DMS114 treated with DMSO at 0.1 percent for 48 hours (cell line): ENCODE measurements at regions not wholly inside any gene's neighbourhood (a gene's known extent, or its start where the extent isn't known, plus 50 kb on each side); places are given as distances from the start of the nearest gene placed in this dataset.
"Not testable (repeated sequence)": the region's sequence is repeated elsewhere in the genome, so short reads cannot be mapped to it uniquely, and the experiment has no call there.

Experiments used
- DNase-seq: peaks from one replicate; lab custom pipeline; 2025; ENCODE audit not compliant: unreplicated experiment; lab: John Stamatoyannopoulos, UW

DNA sequence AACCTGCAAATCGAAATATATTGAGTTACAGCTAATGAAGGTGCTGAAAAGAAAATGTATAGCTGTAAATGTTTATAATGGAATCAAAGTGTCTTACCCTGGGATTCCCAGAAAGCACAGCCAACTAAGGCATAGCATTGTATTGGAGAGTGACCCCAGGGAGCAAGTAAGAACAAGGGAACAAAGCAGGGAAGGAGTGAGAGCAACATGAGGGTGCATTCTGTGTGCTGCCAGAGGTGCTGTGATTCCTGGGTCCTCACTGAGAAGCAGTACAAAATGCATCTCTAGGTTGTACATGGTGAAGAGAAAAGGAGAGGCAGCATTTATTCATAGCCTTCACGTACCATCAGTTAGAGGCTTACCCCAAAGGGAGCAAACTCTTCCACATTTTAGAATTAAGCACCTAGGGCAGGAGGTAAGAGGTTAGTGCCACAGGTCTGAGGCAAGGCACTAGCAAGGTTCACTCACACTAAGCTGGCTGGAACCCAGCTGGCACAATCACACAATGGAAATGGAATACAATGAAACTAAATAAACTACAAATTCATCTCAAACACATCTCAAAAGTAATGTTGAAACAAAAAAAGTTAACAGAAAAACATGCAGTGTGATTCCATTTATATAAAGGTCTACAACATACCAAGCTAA lies 151.5 kb upstream of the C2CD4B start:
- no peak for DNase-seq

DNA sequence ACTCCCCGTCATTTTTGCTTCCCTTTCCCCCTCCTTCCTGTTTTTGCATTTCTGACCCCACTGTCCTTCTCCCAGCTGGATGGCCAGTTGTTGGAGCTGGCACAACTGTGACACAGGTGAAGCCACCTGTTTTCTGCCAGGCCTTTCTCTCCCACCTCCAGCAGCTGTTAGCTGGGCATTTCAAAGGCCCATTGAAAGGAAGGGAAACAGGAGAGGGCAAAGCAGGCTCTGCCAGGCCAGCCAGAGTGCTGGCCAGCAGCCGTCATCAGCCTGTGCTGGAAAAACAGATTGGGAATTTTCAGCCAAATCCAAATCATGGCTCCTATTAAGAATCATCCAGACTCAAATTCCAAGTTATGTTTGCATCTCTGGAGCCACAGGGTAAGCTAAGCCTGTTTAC lies 155.2 kb upstream of the C2CD4B start:
- no peak for DNase-seq

DNA sequence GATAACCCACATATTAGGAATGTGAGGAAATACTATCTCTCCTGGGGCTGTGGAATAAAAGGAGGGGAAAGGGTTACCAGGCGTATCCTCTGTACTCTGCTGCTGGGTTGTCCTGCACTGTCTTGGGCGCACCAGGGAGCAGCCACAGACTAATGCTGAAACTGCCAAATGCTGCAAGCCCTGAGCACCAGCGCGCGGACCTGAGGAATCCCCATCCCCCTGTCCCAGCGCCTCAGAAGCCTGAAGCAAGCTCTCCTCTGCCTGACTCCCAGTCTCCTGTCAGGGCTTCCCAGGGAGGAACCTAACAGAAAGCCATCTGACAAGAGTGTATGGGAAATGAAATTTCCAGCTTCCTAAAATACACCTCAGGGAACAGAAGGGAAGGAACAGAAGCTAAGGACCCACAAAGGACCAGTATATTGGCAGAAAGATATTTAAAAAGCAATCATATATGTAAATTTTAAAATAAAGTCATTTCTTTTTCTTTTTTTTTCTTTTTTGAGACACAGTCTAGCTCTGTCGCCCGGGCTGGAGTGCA lies 158.3 kb upstream of the C2CD4B start:
- DNase-seq: no peak

- DNase-seq: no peak
These were observed 159.3 kb upstream of the C2CD4B start for GRCh38 chr15:62324382-62324781.

DNA sequence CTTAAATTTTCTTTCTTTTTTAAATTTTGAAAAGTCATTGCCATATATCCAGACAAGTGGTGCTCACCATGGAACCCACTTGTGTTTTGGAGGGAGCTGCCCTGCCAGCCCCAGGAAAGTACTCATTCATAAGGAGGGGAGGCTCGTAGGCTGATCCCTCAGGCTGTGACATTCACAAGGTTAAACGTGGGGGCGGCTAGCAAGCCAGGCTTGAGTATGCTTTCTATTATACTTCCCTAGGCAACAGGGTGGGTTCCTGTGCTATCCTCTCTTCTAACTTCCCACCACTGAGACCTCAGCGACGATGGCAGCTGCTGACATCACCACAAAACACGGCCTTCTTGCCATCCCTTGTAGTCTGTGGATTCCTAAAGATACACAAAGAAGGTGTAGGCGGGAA lies 160.5 kb upstream of the C2CD4B start:
- no peak for DNase-seq

- no peak for DNase-seq
These were observed 161.5 kb upstream of the C2CD4B start for GRCh38 chr15:62326460-62327011.

GRCh38 chr15:62327406-62327805 lies 162.3 kb upstream of the C2CD4B start:
- no peak for DNase-seq

DNA sequence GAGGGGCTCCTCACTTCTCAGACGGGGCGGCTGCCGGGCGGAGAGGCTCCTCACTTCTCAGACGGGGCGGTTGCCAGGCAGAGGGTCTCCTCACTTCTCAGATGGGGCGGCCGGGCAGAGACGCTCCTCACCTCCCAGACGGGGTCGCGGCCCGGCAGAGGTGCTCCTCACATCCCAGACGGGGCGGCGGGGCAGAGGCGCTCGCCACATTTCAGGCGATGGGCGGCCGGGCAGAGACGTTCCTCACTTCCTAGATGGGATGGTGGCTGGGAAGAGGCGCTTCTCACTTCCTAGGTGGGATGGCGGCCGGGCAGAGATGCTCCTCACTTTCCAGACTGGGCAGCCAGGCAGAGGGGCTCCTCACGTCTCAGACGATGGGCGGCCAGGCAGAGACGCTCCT lies 167.4 kb upstream of the C2CD4B start:
- DNase-seq: not testable (repeated sequence)

- no peak for DNase-seq
These were observed 169.5 kb upstream of the C2CD4B start for GRCh38 chr15:62334536-62334935.

DNA sequence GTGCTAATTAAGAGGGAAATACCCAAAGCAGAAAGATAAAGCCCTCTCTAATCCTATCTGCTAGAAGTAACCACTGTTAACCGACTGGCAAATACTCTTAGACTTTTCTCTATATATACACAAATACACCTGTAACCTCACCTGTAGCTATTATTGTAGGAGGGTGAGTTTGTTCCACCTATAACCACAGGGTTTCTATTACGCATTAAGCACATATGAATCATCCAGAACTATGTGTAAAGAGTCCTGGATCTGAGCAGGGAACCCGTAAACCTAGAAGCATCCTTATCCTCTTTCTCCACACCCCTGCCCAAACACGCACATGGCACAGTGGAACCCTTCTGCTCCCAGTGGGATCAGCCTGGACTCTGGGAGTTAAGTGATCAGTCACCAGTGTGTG lies 172.8 kb upstream of the C2CD4B start:
- DNase-seq: no peak

- no peak for DNase-seq
These were observed 173.4 kb upstream of the C2CD4B start for GRCh38 chr15:62338497-62338896.

DNA sequence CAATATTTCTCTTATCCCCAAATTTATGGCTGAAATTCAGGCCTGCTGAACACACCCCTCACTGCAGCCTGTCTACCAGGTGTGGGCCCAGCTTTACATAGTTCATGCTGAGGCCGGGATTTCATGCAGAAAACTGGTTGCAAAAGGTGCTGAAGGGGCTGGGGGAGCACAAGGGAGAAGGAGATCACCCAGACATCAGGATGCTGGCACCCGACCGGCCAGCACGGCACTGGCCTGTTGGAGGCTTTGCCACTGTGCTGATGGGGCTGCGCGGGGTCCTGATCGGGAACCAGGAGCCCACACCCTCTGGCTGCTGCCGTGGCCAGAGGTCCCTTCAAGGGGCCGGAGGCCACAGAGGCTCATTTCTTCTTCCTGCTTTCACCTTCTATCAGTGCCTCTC lies 177.9 kb upstream of the C2CD4B start:
- no peak for DNase-seq

DNA sequence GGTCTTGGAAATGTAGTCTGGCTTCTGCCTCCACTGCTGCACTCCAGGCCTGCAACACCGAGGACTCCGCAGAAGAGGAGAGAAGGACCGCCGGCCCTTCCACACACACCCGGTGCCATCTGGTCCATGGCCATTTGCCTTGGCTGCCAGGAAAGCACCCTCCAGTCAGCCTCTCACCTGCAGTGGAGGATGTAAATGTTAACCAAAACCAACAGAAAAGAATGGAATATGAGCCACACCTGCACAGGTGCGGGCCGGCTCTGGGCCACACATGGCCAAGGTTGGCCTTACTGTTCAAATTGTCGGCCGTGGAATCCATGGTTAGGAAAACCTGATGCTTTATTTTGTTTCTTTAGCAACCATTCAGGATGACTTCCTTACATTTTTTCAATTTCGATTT lies 178.3 kb upstream of the C2CD4B start:
- DNase-seq: no peak

- no peak for DNase-seq
These were observed 179.9 kb upstream of the C2CD4B start for GRCh38 chr15:62344806-62345539.

DNA sequence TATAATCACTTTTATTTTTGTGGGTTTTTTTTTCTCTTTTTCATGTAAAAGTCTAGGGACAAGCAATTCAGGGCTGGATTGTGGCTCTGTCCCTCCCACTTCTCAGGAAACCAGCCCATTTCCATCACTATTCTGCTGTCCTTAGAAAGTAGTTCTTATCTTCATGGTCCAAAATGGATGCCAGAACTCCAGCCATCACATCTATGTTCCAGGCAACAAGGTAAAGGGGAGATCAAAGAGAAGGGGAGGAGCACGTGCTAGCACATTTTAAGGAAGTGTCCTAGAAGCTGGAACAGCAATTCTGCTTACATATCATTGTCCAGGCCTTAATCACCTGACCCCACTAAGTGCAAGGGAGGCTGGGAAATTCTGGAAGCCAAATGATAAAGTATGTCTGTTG lies 181.1 kb upstream of the C2CD4B start:
- DNase-seq: no peak

DNA sequence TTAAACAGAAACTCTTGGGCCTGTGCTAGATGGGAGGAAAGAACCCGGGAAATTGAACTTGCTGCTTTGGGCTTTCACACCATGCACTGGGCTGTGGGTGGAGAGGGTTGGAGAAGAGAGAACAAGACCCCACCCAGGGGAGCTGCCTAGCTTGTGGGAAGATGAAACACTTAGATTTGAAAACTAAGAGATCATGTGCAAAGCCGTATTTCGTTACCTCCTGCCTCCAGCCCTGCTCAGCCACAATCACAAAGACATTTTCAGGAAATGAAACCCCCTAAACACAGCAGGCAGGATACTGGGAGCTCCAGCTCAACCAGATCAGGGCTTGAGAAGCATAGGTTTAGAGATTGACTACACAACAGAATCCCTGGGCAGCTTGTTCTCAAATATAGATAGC lies 183.0 kb upstream of the C2CD4B start:
- DNase-seq: no peak

DNA sequence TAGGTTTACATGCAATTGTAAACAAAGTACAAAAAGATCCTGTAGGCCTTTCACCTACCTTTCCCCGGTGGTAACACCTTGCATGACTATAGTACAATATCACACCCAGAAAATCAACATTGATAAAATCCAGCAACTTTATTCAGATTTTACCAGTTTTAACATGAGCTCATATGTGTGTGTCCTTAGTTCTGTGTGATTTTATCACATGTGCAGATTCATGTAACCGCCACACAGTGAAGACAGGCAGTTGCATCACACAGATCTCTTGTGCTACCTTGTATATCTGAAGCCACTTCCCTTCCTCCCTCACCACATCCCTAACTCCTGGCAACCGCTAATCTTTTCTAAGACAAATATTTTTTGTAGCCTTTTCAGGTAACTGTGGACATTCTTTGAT lies 183.5 kb upstream of the C2CD4B start:
- DNase-seq: no peak

- no peak for DNase-seq
These were observed 187.7 kb upstream of the C2CD4B start for GRCh38 chr15:62352817-62353216.

- DNase-seq: no peak
These were observed 192.3 kb upstream of the C2CD4B start for GRCh38 chr15:62357431-62357830.

DNA sequence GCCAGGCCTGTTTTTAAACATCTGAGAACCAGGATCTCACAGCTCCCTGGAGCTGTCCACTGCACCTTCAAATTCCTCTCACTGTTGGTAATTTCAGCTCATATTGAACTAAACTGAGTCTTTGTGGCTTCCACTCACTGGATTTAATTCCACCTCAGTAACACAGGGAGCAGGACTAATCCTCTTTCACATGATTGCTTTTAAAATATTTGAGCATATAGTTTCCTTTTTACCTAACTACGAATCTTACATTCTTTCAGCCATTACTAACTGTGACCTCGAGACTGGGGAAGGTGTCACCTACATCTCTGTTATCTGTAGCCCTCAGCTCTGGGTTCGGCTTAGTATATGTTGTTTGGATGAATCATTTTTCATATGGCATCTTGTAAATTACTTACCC lies 194.3 kb upstream of the C2CD4B start:
- DNase-seq: no peak

DNA sequence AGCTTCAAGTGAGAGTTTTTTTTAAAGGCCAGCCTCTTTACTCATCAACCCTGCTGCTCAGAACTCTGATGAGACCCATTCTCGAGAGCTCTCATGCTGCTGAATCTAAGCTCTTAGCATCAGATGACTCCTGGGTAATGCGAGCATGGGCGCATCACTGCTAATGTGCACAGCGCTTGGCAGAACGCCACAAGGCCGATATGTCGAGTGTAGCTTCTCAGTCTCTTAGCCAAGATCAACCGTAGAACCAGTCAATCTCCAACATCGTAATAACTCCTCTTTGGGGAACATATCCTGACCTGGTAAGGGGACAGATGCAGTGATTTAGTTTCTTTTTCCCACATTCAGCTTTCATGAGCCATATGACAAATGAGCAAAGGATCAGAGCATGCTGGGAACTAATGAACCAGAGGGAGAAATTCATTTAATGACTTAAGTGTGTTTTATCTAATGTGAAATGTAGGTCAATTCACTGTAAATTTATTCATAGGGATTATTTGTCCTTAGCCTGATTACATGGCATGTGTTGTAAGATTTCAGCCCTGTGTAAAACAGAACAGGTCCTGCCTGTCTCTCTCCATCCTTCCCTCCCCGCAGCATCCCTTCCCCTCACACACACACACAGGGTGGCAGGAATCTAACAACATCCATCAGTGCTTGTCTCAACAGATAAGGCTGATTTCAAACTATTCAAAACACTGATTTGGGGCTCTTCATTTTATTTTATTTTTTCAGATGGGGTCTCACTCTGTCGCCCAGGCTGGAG lies 195.4 kb upstream of the C2CD4B start:
- no peak for DNase-seq

GRCh38 chr15:62362144-62362543 lies 197.1 kb upstream of the C2CD4B start:
- no peak for DNase-seq
